Activated T-helper 1 cell treated with anti-CD3 and anti-CD28 coated beads, Interleukin-12 subunit alpha, Interleukin-12 subunit beta, Interleukin-2, Interleukin-4 antibody, amounts not matched to agents 30 ng/mL and 10 ng/mL and 1 ng/mL, durations not matched to agents 14 hours and 24 hours and 36 hours (primary cell): ENCODE measurements at regions not wholly inside any gene's neighbourhood (a gene's known extent, or its start where the extent isn't known, plus 50 kb on each side); places are given as distances from the start of the nearest gene placed in this dataset.

Experiments used
- DNase-seq: peaks from one replicate; pipeline ENCODE4 v3.0.0; 2021; ENCODE audit warnings: low spot score
- H3K27ac Mint-ChIP-seq: one replicate; pipeline ENCODE4 v1.8.0; 2021; ENCODE audit warnings: mild to moderate bottlenecking, mixed read lengths
- H3K27me3 Mint-ChIP-seq: one replicate; pipeline ENCODE4 v1.8.0; 2022; ENCODE audit warnings: mild to moderate bottlenecking, moderate library complexity, mixed read lengths; ENCODE audit not compliant: insufficient read depth
- H3K36me3 Mint-ChIP-seq: one replicate; pipeline ENCODE4 v1.8.0; 2021; ENCODE audit warnings: low read depth, mixed read lengths
- H3K4me1 Mint-ChIP-seq: one replicate; pipeline ENCODE4 v1.8.0; 2021; ENCODE audit warnings: low read depth, mixed read lengths
- H3K4me3 Mint-ChIP-seq: one replicate; pipeline ENCODE4 v1.8.0; 2021; ENCODE audit warnings: mild to moderate bottlenecking, moderate library complexity, mixed read lengths
- H3K9me3 Mint-ChIP-seq: one replicate; pipeline ENCODE4 v1.8.0; 2021; ENCODE audit warnings: mixed read lengths
- intact Hi-C: fragments of 100-400 bp; cut with micrococcal nuclease; formaldehyde crosslinking; loops from one replicate; pipeline ENCODE4 v1.15.1; 2024

GRCh38 chr19:31908496-31909225, 436.7 kb upstream of the ZNF507 start:
- intact Hi-C loops: loop anchor here (5.0 kb wide), 1 partner anchor 1481 kb away; no protein-coding TSS in a partner anchor
- peaks cover 11% of the 10 kb centered on the region for H3K9me3 Mint-ChIP-seq
- no peak overlapping the region for H3K27ac Mint-ChIP-seq
- no peaks in the 10 kb centered on the region for H3K4me1 Mint-ChIP-seq
- no peak overlapping the region for H3K4me3 Mint-ChIP-seq
- no peaks in the 10 kb centered on the region for H3K27me3 Mint-ChIP-seq
- no peaks in the 10 kb centered on the region for H3K36me3 Mint-ChIP-seq
- no peak for DNase-seq

- peaks cover 4% of the 10 kb centered on the region for H3K9me3 Mint-ChIP-seq
- intact Hi-C loops: no loop called here
These were observed 435.2 kb upstream of the ZNF507 start for GRCh38 chr19:31910224-31910623.

DNA sequence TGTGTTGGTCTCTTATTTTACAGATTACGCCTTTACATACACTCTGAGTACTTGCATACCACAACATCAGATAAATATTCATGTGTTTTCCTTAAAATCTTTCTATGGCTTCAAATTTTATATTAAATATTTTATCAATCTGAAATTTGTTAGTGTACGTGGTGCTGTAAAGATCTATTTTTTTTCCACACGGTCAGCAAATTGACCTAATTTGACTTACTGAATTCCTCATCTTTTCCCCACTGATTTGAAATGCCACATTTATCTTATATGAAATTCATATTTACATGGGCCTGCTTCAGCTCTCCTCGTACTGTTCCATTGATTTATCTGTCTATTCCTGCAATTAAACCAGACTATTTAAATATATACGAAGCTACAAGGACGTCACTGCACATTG, 433.8 kb upstream of the ZNF507 start:
- Mint-ChIP-seq H3K9me3 (peaks cover 4% of the 10 kb centered on the region), H3K4me1 (no peaks in the 10 kb centered on the region), H3K27me3 (no peaks in the 10 kb centered on the region), H3K36me3 (no peaks in the 10 kb centered on the region), H3K4me3 (no peak overlapping the region), H3K27ac (no peak overlapping the region)
- DNase-seq: no peak
- intact Hi-C loops: no loop called here

More at GRCh38 chr19:31910224-31910623, 435.2 kb upstream of the ZNF507 start:
- Mint-ChIP-seq H3K4me1 (no peaks in the 10 kb centered on the region), H3K4me3 (no peak overlapping the region), H3K27ac (no peak overlapping the region), H3K27me3 (no peaks in the 10 kb centered on the region), H3K36me3 (no peaks in the 10 kb centered on the region)
- DNase-seq: no peak

DNA sequence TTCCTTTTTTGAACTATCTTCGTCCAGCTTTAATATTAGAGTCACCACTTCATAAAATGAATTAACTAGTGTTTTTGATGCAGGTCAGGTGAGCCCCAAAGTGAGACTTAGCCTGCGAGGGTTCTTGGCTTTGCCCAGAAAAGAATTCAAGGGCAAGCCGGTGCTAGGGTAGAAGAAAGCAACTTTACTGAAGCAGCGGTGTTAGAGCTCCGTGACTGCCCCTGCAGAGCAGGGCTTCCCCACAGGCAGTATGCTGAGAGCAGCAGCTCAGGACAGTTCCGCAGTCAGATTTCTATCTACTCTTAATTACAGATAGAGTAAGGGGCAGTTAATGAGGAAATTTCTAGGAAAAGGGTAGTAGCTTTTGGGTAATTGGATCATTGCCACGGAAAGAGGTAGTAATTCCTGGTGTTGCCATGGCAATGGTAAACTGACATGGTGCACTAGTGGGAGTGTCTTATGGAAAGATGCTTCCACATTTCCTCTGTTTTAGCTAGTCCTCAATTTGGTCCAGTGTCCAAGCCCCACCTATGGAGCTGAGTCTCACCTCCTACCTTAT, 432.2 kb upstream of the ZNF507 start:
- H3K4me1 Mint-ChIP-seq: no peaks in the 10 kb centered on the region
- H3K4me3 Mint-ChIP-seq: no peak overlapping the region
- H3K27ac Mint-ChIP-seq: no peak overlapping the region
- no peak for DNase-seq
- no peaks in the 10 kb centered on the region for H3K36me3 Mint-ChIP-seq
- H3K9me3 Mint-ChIP-seq: peaks cover 4% of the 10 kb centered on the region
- H3K27me3 Mint-ChIP-seq: no peaks in the 10 kb centered on the region
- intact Hi-C loops: no loop called here

GRCh38 chr19:31930401-31930800, 415.0 kb upstream of the ZNF507 start:
- Mint-ChIP-seq H3K4me1 (no peaks in the 10 kb centered on the region), H3K4me3 (no peak overlapping the region), H3K27ac (no peak overlapping the region), H3K9me3 (peaks cover 13% of the 10 kb centered on the region), H3K27me3 (no peaks in the 10 kb centered on the region), H3K36me3 (no peaks in the 10 kb centered on the region)
- DNase-seq: no peak
- intact Hi-C loops: no loop called here

DNA sequence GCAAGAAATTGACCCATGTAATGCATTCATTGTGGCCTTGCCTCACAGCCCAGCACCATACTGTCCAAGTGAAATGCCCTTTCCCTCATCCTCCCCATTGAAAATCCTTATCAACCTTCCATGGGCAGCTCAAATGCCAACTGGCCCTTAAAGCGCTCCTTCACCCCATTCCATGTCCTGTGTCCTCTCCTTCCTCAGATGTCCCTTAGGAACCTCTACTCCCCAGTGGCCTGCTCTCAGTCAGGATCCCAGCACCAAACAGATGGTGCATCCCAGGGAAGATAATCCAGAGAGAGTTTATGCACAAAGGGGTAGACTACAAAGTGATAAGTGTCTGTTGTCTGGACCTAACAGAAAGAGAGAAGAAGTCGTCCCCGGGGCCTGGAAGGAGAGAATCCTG, 407.4 kb upstream of the ZNF507 start:
- DNase-seq: no peak
- no peaks in the 10 kb centered on the region for H3K36me3 Mint-ChIP-seq
- no peak overlapping the region for H3K4me3 Mint-ChIP-seq
- H3K27me3 Mint-ChIP-seq: no peaks in the 10 kb centered on the region
- H3K27ac Mint-ChIP-seq: no peak overlapping the region
- no peaks in the 10 kb centered on the region for H3K4me1 Mint-ChIP-seq
- intact Hi-C loops: no loop called here
- peaks cover 14% of the 10 kb centered on the region for H3K9me3 Mint-ChIP-seq

DNA sequence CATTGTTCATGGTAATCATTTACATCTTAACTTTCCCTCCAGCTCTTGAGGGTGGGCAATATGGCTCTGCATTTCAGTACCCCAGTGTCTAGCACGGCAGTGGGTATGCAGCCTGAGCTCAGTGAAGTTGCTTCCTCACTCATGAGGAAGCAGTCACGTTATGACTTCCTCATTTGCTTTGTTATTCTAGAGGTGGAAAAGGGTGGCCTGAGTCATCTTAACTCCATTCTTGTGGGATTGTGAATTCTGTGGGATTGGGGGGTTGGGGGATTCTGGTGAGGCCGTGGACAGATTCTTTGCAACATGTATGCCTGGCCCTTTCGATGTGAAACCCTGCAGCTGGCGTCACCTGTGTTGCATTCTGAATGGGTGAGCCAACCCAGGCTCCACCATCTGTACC, 406.7 kb upstream of the ZNF507 start:
- Mint-ChIP-seq H3K4me3 (no peak overlapping the region), H3K27ac (no peak overlapping the region), H3K4me1 (no peaks in the 10 kb centered on the region), H3K27me3 (no peaks in the 10 kb centered on the region), H3K9me3 (peaks cover 14% of the 10 kb centered on the region), H3K36me3 (no peaks in the 10 kb centered on the region)
- DNase-seq: no peak
- intact Hi-C loops: no loop called here

DNA sequence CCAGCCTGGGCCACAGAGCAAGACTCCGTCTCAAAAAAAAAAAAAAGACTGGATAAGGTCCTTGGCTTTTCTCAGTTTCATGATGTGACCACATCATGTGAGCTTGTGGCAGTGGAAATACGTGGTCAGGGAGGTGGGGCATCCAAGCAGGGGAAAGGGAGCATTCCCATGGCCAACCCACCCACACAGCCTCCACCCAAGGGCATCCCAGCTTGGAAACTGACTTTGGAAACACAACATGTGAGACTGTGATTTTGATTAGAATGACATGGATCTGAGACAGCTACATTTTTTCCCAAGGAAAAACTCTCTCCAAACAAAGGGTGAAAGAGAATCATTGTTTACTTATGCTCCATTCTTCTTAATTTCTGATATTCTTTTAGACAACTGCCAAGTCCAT, 405.0 kb upstream of the ZNF507 start:
- no peak overlapping the region for H3K27ac Mint-ChIP-seq
- peaks cover 18% of the 10 kb centered on the region for H3K9me3 Mint-ChIP-seq
- DNase-seq: no peak
- no peaks in the 10 kb centered on the region for H3K4me1 Mint-ChIP-seq
- intact Hi-C loops: no loop called here
- H3K4me3 Mint-ChIP-seq: no peak overlapping the region
- H3K36me3 Mint-ChIP-seq: no peaks in the 10 kb centered on the region
- H3K27me3 Mint-ChIP-seq: no peaks in the 10 kb centered on the region

GRCh38 chr19:31943191-31943661, 402.2 kb upstream of the ZNF507 start:
- no peaks in the 10 kb centered on the region for H3K4me1 Mint-ChIP-seq
- no peak overlapping the region for H3K4me3 Mint-ChIP-seq
- intact Hi-C loops: no loop called here
- no peaks in the 10 kb centered on the region for H3K36me3 Mint-ChIP-seq
- H3K27me3 Mint-ChIP-seq: no peaks in the 10 kb centered on the region
- H3K9me3 Mint-ChIP-seq: peaks cover 4% of the 10 kb centered on the region
- no peak for DNase-seq
- no peak overlapping the region for H3K27ac Mint-ChIP-seq

- Mint-ChIP-seq H3K27ac (no peak overlapping the region), H3K4me3 (no peak overlapping the region), H3K9me3 (peaks cover 4% of the 10 kb centered on the region), H3K4me1 (no peaks in the 10 kb centered on the region), H3K27me3 (no peaks in the 10 kb centered on the region), H3K36me3 (no peaks in the 10 kb centered on the region)
- DNase-seq: no peak
- intact Hi-C loops: no loop called here
These were observed 401.6 kb upstream of the ZNF507 start for GRCh38 chr19:31943778-31944177.

- no peaks in the 10 kb centered on the region for H3K27me3 Mint-ChIP-seq
These were observed 401.1 kb upstream of the ZNF507 start for GRCh38 chr19:31944326-31944725.

DNA sequence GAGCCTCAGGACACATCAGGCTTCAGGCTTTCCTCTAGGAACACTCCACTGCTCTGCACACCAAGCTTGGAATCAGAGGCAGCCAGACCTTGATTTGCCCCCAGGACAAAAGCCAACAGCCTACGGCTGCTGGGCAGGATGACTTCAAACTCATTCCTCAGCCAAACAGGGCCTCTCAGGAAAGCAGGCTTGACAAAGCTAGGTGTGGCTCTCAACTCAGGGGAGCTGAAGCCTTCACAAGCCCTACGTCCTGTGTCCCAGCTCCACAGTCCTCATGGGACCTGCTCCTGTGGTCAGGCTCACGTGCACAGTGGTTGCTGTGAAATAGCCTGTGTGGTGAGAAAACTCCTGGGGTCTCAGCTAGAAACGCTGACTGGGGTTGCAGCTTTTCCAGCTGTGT, 398.9 kb upstream of the ZNF507 start:
- DNase-seq: no peak
- Mint-ChIP-seq H3K4me3 (no peak overlapping the region), H3K36me3 (no peaks in the 10 kb centered on the region), H3K27ac (no peak overlapping the region), H3K27me3 (no peaks in the 10 kb centered on the region), H3K9me3 (peaks cover 4% of the 10 kb centered on the region), H3K4me1 (no peaks in the 10 kb centered on the region)
- intact Hi-C loops: no loop called here

More at GRCh38 chr19:31944326-31944725, 401.1 kb upstream of the ZNF507 start:
- no peak overlapping the region for H3K4me3 Mint-ChIP-seq
- DNase-seq: no peak
- H3K9me3 Mint-ChIP-seq: peaks cover 4% of the 10 kb centered on the region
- H3K4me1 Mint-ChIP-seq: no peaks in the 10 kb centered on the region
- no peaks in the 10 kb centered on the region for H3K36me3 Mint-ChIP-seq
- intact Hi-C loops: no loop called here
- no peak overlapping the region for H3K27ac Mint-ChIP-seq

- DNase-seq: no peak
- H3K4me3 Mint-ChIP-seq: no peak overlapping the region
- intact Hi-C loops: no loop called here
- no peak overlapping the region for H3K27ac Mint-ChIP-seq
- peaks cover 11% of the 10 kb centered on the region for H3K9me3 Mint-ChIP-seq
- no peaks in the 10 kb centered on the region for H3K36me3 Mint-ChIP-seq
- no peaks in the 10 kb centered on the region for H3K4me1 Mint-ChIP-seq
- no peaks in the 10 kb centered on the region for H3K27me3 Mint-ChIP-seq
These were observed 397.8 kb upstream of the ZNF507 start for GRCh38 chr19:31947436-31948115.
